ENCODE measurements at regions not wholly inside any gene's neighbourhood (a gene's known extent, or its start where the extent isn't known, plus 50 kb on each side); places are given as distances from the start of the nearest gene placed in this dataset.

DNA sequence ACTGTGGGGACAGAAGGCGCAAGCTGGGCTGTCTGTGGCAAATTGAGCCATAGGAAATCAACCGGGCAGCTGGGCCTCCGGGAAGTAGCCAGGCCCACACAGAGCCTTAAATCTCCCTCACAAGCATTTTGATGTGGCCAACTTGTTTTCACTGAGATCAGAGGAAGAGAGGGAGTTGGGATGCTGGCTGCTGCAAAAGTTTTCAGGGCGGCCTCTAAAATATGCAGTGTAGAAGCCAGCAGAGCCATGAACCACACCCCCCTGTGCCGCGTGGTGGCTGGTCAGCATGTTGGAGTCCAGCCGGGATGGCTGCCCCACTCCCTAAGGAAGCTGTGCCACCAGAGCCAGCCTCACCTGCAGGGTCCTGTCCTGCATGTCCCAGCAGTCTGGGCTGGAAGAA, 167.4 kb downstream of the CDC5L start:
- Histone ChIP-seq H2AFZ (ENCODE audit: low read depth) (no peak overlapping the region), H3K27ac (no peak overlapping the region), H3K4me2 (no peak overlapping the region), H3K27me3 (ENCODE audit: insufficient read depth, low read depth) (no peaks in the 10 kb centered on the region), H4K20me1 (ENCODE audit: insufficient read depth) (no peaks in the 10 kb centered on the region), H3K9ac (no peak overlapping the region), H3K4me1 (ENCODE audit: low read depth, poor library complexity, severe bottlenecking) (no peaks in the 10 kb centered on the region), H3K36me3 (ENCODE audit: insufficient read depth) (no peaks in the 10 kb centered on the region), H3K79me2 (ENCODE audit: insufficient read depth, low read depth) (no peaks in the 10 kb centered on the region), H3K4me3 (IDR thresholded peaks at IDR 0.05; ENCODE audit: insufficient read depth, low read depth, low read length) (no peak overlapping the region)
- TF ChIP-seq, protein P1, sequence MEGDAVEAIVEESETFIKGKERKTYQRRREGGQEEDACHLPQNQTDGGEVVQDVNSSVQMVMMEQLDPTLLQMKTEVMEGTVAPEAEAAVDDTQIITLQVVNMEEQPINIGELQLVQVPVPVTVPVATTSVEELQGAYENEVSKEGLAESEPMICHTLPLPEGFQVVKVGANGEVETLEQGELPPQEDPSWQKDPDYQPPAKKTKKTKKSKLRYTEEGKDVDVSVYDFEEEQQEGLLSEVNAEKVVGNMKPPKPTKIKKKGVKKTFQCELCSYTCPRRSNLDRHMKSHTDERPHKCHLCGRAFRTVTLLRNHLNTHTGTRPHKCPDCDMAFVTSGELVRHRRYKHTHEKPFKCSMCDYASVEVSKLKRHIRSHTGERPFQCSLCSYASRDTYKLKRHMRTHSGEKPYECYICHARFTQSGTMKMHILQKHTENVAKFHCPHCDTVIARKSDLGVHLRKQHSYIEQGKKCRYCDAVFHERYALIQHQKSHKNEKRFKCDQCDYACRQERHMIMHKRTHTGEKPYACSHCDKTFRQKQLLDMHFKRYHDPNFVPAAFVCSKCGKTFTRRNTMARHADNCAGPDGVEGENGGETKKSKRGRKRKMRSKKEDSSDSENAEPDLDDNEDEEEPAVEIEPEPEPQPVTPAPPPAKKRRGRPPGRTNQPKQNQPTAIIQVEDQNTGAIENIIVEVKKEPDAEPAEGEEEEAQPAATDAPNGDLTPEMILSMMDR (conservative IDR thresholded peaks at IDR 0.05; ENCODE audit: low read depth, low read length) = no peak

DNA sequence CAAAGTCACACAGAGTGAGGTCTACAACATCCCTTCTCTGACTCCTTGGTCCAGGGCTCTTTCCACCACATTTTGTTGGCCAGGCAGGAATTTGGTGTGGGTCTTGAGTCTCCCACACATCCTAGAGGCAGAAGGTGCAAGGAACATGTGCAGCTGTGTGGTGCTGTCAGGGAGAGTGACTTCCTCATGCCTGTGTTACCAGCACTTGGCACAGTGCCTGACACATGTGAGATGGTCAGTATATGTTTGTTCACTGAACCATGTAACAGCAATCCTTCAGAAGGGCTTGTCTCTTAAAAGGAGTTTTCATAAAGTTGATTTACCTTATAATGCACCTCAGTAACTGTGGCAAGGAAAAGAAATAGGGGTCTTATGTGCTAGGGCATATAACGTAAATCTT, 168.5 kb downstream of the CDC5L start:
- H3K4me1 ChIP-seq (ENCODE audit: low read depth, poor library complexity, severe bottlenecking) = no peaks in the 10 kb centered on the region
- no peak overlapping the region for H3K4me2 ChIP-seq
- H3K79me2 ChIP-seq (ENCODE audit: insufficient read depth, low read depth) = no peaks in the 10 kb centered on the region
- TF ChIP-seq, protein P1 (conservative IDR thresholded peaks at IDR 0.05; ENCODE audit: low read depth, low read length) = no peak
- no peak overlapping the region for H3K27ac ChIP-seq
- no peaks in the 10 kb centered on the region for H4K20me1 ChIP-seq (ENCODE audit: insufficient read depth)
- H3K4me3 ChIP-seq (IDR thresholded peaks at IDR 0.05; ENCODE audit: insufficient read depth, low read depth, low read length) = no peak overlapping the region
- no peaks in the 10 kb centered on the region for H3K27me3 ChIP-seq (ENCODE audit: insufficient read depth, low read depth)
- H2AFZ ChIP-seq (ENCODE audit: low read depth) = no peak overlapping the region
- H3K36me3 ChIP-seq (ENCODE audit: insufficient read depth) = no peaks in the 10 kb centered on the region
- H3K9ac ChIP-seq = no peak overlapping the region

DNA sequence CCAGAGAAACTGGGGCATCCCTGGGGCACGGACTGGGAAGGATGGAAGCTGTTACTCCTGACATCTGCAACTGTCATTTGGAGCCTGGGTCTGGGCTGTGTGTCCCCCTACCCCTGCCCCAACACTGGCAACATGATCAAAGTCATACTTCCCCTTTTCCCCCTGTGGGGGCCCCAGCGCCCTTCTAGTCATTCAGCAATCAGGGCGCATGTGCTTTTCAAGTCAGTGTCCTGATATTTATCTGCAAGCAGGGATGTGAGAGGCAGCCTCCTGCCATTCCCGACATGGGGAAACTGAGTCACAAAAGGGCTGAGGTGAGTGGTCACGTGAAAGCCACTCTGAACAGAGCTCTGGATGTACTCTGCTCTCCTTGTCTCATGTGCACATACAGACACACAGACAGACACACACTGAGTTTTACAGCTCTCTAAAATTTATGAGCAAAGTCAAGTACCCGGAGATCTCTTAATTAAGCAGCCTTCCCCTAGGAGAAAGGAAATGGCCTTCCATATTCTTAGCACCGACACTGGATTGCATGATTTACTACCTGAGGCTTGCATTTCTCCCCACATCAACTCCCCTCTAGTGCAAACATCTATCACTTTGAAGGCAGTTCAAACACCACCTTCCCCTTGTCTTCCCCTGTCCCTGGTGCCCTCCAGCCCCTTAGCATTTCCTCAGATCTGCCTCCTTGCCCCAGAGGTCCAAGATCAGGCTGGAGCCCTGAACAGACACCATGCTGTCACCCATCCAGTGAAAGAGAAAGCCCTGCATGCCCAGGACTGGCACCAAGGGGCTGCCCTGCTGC, 170.7 kb downstream of the CDC5L start:
- no peak overlapping the region for H2AFZ ChIP-seq (ENCODE audit: low read depth)
- no peaks in the 10 kb centered on the region for H3K27me3 ChIP-seq (ENCODE audit: insufficient read depth, low read depth)
- no peak overlapping the region for H3K4me2 ChIP-seq
- H3K36me3 ChIP-seq (ENCODE audit: insufficient read depth) = no peaks in the 10 kb centered on the region
- H3K4me3 ChIP-seq (IDR thresholded peaks at IDR 0.05; ENCODE audit: insufficient read depth, low read depth, low read length) = no peak overlapping the region
- no peak overlapping the region for H3K9ac ChIP-seq
- H3K27ac ChIP-seq = no peak overlapping the region
- no peaks in the 10 kb centered on the region for H3K79me2 ChIP-seq (ENCODE audit: insufficient read depth, low read depth)
- H3K4me1 ChIP-seq (ENCODE audit: low read depth, poor library complexity, severe bottlenecking) = no peaks in the 10 kb centered on the region
- TF ChIP-seq, protein P1 (conservative IDR thresholded peaks at IDR 0.05; ENCODE audit: low read depth, low read length) = no peak
- no peaks in the 10 kb centered on the region for H4K20me1 ChIP-seq (ENCODE audit: insufficient read depth)

GRCh38 chr6:44558832-44559251, 171.3 kb downstream of the CDC5L start:
- no peaks in the 10 kb centered on the region for H4K20me1 ChIP-seq (ENCODE audit: insufficient read depth)
- no peak overlapping the region for H3K4me2 ChIP-seq
- H3K27me3 ChIP-seq (ENCODE audit: insufficient read depth, low read depth) = no peaks in the 10 kb centered on the region
- TF ChIP-seq, protein P1 (conservative IDR thresholded peaks at IDR 0.05; ENCODE audit: low read depth, low read length) = no peak
- no peak overlapping the region for H3K9ac ChIP-seq
- no peak overlapping the region for H3K27ac ChIP-seq
- H3K4me3 ChIP-seq (IDR thresholded peaks at IDR 0.05; ENCODE audit: insufficient read depth, low read depth, low read length) = no peak overlapping the region
- no peaks in the 10 kb centered on the region for H3K4me1 ChIP-seq (ENCODE audit: low read depth, poor library complexity, severe bottlenecking)
- no peak overlapping the region for H2AFZ ChIP-seq (ENCODE audit: low read depth)
- H3K36me3 ChIP-seq (ENCODE audit: insufficient read depth) = no peaks in the 10 kb centered on the region
- H3K79me2 ChIP-seq (ENCODE audit: insufficient read depth, low read depth) = no peaks in the 10 kb centered on the region

All from KMS-11 (cell line).